HG02610 (cell line): ENCODE measurements at regions not wholly inside any gene's neighbourhood (a gene's known extent, or its start where the extent isn't known, plus 50 kb on each side); places are given as distances from the start of the nearest gene placed in this dataset.
"Not testable (repeated sequence)": the region's sequence is repeated elsewhere in the genome, so short reads cannot be mapped to it uniquely, and the experiment has no call there.

ENCODE experiments used
- ATAC-seq: cut with Tn5 transposase; IDR thresholded peaks from one replicate; pipeline ENCODE4 v1.9.1; 2021; ENCODE audit warnings: mild to moderate bottlenecking, moderate library complexity; ENCODE audit not compliant: unreplicated experiment

- no peak for ATAC-seq
Observed at GRCh38 chr5:8528106-8528505, 659.2 kb downstream of the MTRR start.

- ATAC-seq, result no peak
Observed at GRCh38 chr5:8538821-8539220, 669.9 kb downstream of the MTRR start.

- ATAC-seq, result no peak
Observed at GRCh38 chr5:8540317-8540716, 671.4 kb downstream of the MTRR start.

- ATAC-seq, result no peak
Observed at GRCh38 chr5:8550921-8551320, 682.0 kb downstream of the MTRR start.

- no peak for ATAC-seq
Observed at GRCh38 chr5:8553364-8553763, 684.4 kb downstream of the MTRR start.

- ATAC-seq, result no peak
Observed at GRCh38 chr5:8557728-8558127, 688.8 kb downstream of the MTRR start.

- ATAC-seq, result no peak
Observed at GRCh38 chr5:8560776-8561175, 691.8 kb downstream of the MTRR start.

- no peak for ATAC-seq
Observed at GRCh38 chr5:8561224-8561840, 692.4 kb downstream of the MTRR start.

GRCh38 chr5:8561854-8562253 is 692.9 kb downstream of the MTRR start:
- no peak for ATAC-seq

- not testable (repeated sequence) for ATAC-seq
Observed at GRCh38 chr5:8563540-8563939, 694.6 kb downstream of the MTRR start.

GRCh38 chr5:8568858-8569257 is 699.9 kb downstream of the MTRR start:
- no peak for ATAC-seq

GRCh38 chr5:8570528-8570927 is 701.6 kb downstream of the MTRR start:
- ATAC-seq, result no peak

- no peak for ATAC-seq
Observed at GRCh38 chr5:8576178-8576577, 707.2 kb downstream of the MTRR start.

- peak; percentile 77 for ATAC-seq
Observed at GRCh38 chr5:8577792-8578191, 708.8 kb downstream of the MTRR start.

GRCh38 chr5:8580298-8580697 is 711.4 kb downstream of the MTRR start:
- no peak for ATAC-seq

GRCh38 chr5:8581047-8581446 is 712.1 kb downstream of the MTRR start:
- ATAC-seq, result no peak

- no peak for ATAC-seq
Observed at GRCh38 chr5:8585230-8586018, 716.5 kb downstream of the MTRR start.

- ATAC-seq, result no peak
Observed at GRCh38 chr5:8590959-8591358, 722.0 kb downstream of the MTRR start.

- ATAC-seq, result no peak
Observed at GRCh38 chr5:8598356-8598755, 729.4 kb downstream of the MTRR start.

GRCh38 chr5:8598996-8599395 is 730.0 kb downstream of the MTRR start:
- no peak for ATAC-seq

GRCh38 chr5:8600843-8601242 is 731.9 kb downstream of the MTRR start:
- no peak for ATAC-seq

GRCh38 chr5:8601831-8602354 is 732.9 kb downstream of the MTRR start:
- ATAC-seq, result no peak
